ENCODE measurements at regions not wholly inside any gene's neighbourhood (a gene's known extent, or its start where the extent isn't known, plus 50 kb on each side); places are given as distances from the start of the nearest gene placed in this dataset.

GRCh38 chr21:27816301-27816700 is 849.4 kb upstream of the ADAMTS5 start:
- Histone ChIP-seq H4K20me1 (ENCODE audit: low read depth, low read length) (no peaks in the 10 kb centered on the region), H2AFZ (ENCODE audit: low read depth, low read length, severe bottlenecking) (no peak overlapping the region), H3K4me3 (ENCODE audit: insufficient read depth, low read length, poor library complexity, severe bottlenecking) (no peak overlapping the region), H3K4me2 (ENCODE audit: low read depth, low read length, poor library complexity, severe bottlenecking) (no peak overlapping the region), H3K9me3 (ENCODE audit: insufficient read depth, low read length) (no peaks in the 10 kb centered on the region), H3F3A (ENCODE audit: insufficient read depth) (no peaks in the 10 kb centered on the region), H3K9me2 (replicated peaks; ENCODE audit: insufficient read depth, low read length) (no peaks in the 10 kb centered on the region), H3K27ac (ENCODE audit: low read depth, low read length) (no peak overlapping the region), H3K36me3 (ENCODE audit: low read length) (no peaks in the 10 kb centered on the region), H3K27me3 (ENCODE audit: low read length) (no peaks in the 10 kb centered on the region), H3K79me2 (ENCODE audit: insufficient read depth, low read length) (no peaks in the 10 kb centered on the region), H3K9ac (ENCODE audit: low read length) (no peak overlapping the region)
- no peak for TF ChIP-seq CTCF (IDR thresholded peaks at IDR 0.05; ENCODE audit: insufficient read depth, low read length, poor library complexity, severe bottlenecking)
- TF ChIP-seq EZH2phosphoT487 (conservative IDR thresholded peaks at IDR 0.05; ENCODE audit: low read length) = no peak

- Histone ChIP-seq H3K36me3 (ENCODE audit: low read length) (no peaks in the 10 kb centered on the region), H3K9ac (ENCODE audit: low read length) (no peak overlapping the region), H2AFZ (ENCODE audit: low read depth, low read length, severe bottlenecking) (no peak overlapping the region), H3K4me3 (ENCODE audit: insufficient read depth, low read length, poor library complexity, severe bottlenecking) (no peak overlapping the region), H3K79me2 (ENCODE audit: insufficient read depth, low read length) (no peaks in the 10 kb centered on the region), H3F3A (ENCODE audit: insufficient read depth) (no peaks in the 10 kb centered on the region), H3K9me3 (ENCODE audit: insufficient read depth, low read length) (no peaks in the 10 kb centered on the region), H3K27ac (ENCODE audit: low read depth, low read length) (no peak overlapping the region), H3K9me2 (replicated peaks; ENCODE audit: insufficient read depth, low read length) (no peaks in the 10 kb centered on the region), H4K20me1 (ENCODE audit: low read depth, low read length) (no peaks in the 10 kb centered on the region), H3K4me2 (ENCODE audit: low read depth, low read length, poor library complexity, severe bottlenecking) (no peak overlapping the region), H3K27me3 (ENCODE audit: low read length) (no peaks in the 10 kb centered on the region)
- TF ChIP-seq CTCF (IDR thresholded peaks at IDR 0.05; ENCODE audit: insufficient read depth, low read length, poor library complexity, severe bottlenecking) (no peak), EZH2phosphoT487 (conservative IDR thresholded peaks at IDR 0.05; ENCODE audit: low read length) (no peak)
These were observed 847.3 kb upstream of the ADAMTS5 start for GRCh38 chr21:27814226-27814625.

- no peak overlapping the region for H2AFZ ChIP-seq (ENCODE audit: low read depth, low read length, severe bottlenecking)
- no peak overlapping the region for H3K4me3 ChIP-seq (ENCODE audit: insufficient read depth, low read length, poor library complexity, severe bottlenecking)
- H3K4me2 ChIP-seq (ENCODE audit: low read depth, low read length, poor library complexity, severe bottlenecking) = no peak overlapping the region
- no peaks in the 10 kb centered on the region for H3K27me3 ChIP-seq (ENCODE audit: low read length)
- no peaks in the 10 kb centered on the region for H3K9me3 ChIP-seq (ENCODE audit: insufficient read depth, low read length)
- no peaks in the 10 kb centered on the region for H3K9me2 ChIP-seq (replicated peaks; ENCODE audit: insufficient read depth, low read length)
- H3K79me2 ChIP-seq (ENCODE audit: insufficient read depth, low read length) = no peaks in the 10 kb centered on the region
- no peak overlapping the region for H3K27ac ChIP-seq (ENCODE audit: low read depth, low read length)
- no peak for TF ChIP-seq CTCF (IDR thresholded peaks at IDR 0.05; ENCODE audit: insufficient read depth, low read length, poor library complexity, severe bottlenecking)
- TF ChIP-seq EZH2phosphoT487 (conservative IDR thresholded peaks at IDR 0.05; ENCODE audit: low read length) = no peak
- H3K36me3 ChIP-seq (ENCODE audit: low read length) = no peaks in the 10 kb centered on the region
- no peaks in the 10 kb centered on the region for H4K20me1 ChIP-seq (ENCODE audit: low read depth, low read length)
- no peaks in the 10 kb centered on the region for H3F3A ChIP-seq (ENCODE audit: insufficient read depth)
- H3K9ac ChIP-seq (ENCODE audit: low read length) = no peak overlapping the region
These were observed 846.9 kb upstream of the ADAMTS5 start for GRCh38 chr21:27813750-27814149.
